RWPE2 (cell line): ENCODE measurements at regions not wholly inside any gene's neighbourhood (a gene's known extent, or its start where the extent isn't known, plus 50 kb on each side); places are given as distances from the start of the nearest gene placed in this dataset.

ENCODE experiments used
- ATAC-seq: fragments of 200-7000 bp; cut with Tn5 transposase; 3 replicates; pipeline ENCODE4 v1.9.1; 2021; ENCODE audit warnings: low read depth
- DNase-seq: peaks from one replicate; pipeline ENCODE4 v3.0.0-alpha.2; 2020; ENCODE audit warnings: low spot score
- H3K27ac ChIP-seq: fragments of 450-650 bp; 2 replicates; pipeline ENCODE4 v1.5.1; 2017; ENCODE audit warnings: mild to moderate bottlenecking; ENCODE audit not compliant: poor library complexity, severe bottlenecking
- H3K27me3 ChIP-seq: fragments of 250-450 bp; sonication (Bioruptor Pico); 2 replicates; pipeline ENCODE4 v1.5.1; 2021; ENCODE audit warnings: mild to moderate bottlenecking, moderate library complexity; ENCODE audit not compliant: insufficient read depth, poor library complexity, severe bottlenecking
- H3K36me3 ChIP-seq: fragments of 250-450 bp; sonication (Bioruptor Pico); 2 replicates; pipeline ENCODE4 v1.5.1; 2020; ENCODE audit warnings: low read depth, mild to moderate bottlenecking, moderate library complexity
- H3K4me1 ChIP-seq: fragments of 250-450 bp; sonication (Bioruptor Pico); 2 replicates; pipeline ENCODE4 v1.5.1; 2021; ENCODE audit warnings: mild to moderate bottlenecking, moderate library complexity; ENCODE audit not compliant: insufficient read depth, poor library complexity, severe bottlenecking
- H3K4me3 ChIP-seq: fragments of 250-450 bp; sonication (Bioruptor Pico); 2 replicates; pipeline ENCODE4 v1.5.1; 2021; ENCODE audit warnings: mild to moderate bottlenecking, moderate library complexity; ENCODE audit not compliant: severe bottlenecking
- H3K9me3 ChIP-seq: fragments of 250-450 bp; sonication (Bioruptor Pico); 2 replicates; pipeline ENCODE4 v1.5.1; 2021; ENCODE audit warnings: mild to moderate bottlenecking, moderate library complexity; ENCODE audit not compliant: severe bottlenecking
- CTCF ChIP-seq: fragments of 450-650 bp; IDR thresholded peaks from one replicate; pipeline ENCODE4 v1.5.1; 2017; ENCODE audit warnings: mild to moderate bottlenecking, moderate library complexity; ENCODE audit not compliant: poor library complexity, severe bottlenecking

DNA sequence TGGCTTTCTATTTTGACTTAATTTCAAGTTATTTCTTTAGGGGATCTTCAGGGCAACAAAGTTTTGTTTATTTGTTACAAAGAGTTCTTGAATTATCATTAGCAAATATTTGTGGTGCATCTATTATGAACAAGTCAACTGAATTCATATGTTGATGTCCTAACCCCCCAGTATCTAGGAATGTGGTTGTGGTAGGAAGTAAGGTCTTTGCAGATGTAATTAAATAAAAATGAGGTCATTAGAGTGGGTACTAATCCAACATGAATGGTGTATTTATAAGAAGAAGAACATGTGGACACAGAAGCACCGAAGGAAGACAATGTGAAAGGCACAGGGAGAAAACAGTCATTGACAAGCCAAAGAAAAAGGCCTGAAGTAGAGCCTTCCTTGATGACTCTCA, 474.0 kb upstream of the DAB2 start:
- no peak for ATAC-seq
- Histone ChIP-seq H3K4me1 (no peaks in the 10 kb centered on the region), H3K36me3 (no peaks in the 10 kb centered on the region), H3K4me3 (no peak overlapping the region), H3K9me3 (no peaks in the 10 kb centered on the region), H3K27me3 (no peaks in the 10 kb centered on the region), H3K27ac (no peak overlapping the region)
- DNase-seq = no peak
- TF ChIP-seq CTCF = no peak

- Histone ChIP-seq H3K9me3 (no peaks in the 10 kb centered on the region), H3K27ac (no peak overlapping the region), H3K36me3 (no peaks in the 10 kb centered on the region), H3K4me1 (no peaks in the 10 kb centered on the region), H3K4me3 (no peak overlapping the region), H3K27me3 (no peaks in the 10 kb centered on the region)
- no peak for TF ChIP-seq CTCF
- ATAC-seq (no peak), DNase-seq (no peak)
Observed at GRCh38 chr5:39896706-39897105, 471.9 kb upstream of the DAB2 start.

DNA sequence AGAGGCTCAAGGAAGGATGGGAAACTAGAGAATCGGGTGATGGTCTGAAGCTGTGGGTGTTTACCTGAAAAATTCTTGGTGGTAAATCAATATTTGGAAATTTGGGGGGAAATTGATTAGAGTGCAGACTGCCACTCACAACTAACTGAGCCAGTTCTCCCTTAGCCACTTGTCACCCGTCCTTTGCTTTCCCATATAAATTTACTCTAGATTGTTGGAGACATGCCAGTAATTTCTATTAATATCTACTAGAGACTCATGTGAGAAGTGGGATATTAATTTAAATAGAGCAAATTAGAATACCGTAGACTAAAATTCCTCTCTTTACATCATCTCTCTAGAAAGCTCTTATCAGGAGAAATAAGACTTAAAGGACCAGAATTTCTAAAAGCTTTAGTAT, 471.3 kb upstream of the DAB2 start:
- no peak for TF ChIP-seq CTCF
- H3K36me3 ChIP-seq = no peaks in the 10 kb centered on the region

DNA sequence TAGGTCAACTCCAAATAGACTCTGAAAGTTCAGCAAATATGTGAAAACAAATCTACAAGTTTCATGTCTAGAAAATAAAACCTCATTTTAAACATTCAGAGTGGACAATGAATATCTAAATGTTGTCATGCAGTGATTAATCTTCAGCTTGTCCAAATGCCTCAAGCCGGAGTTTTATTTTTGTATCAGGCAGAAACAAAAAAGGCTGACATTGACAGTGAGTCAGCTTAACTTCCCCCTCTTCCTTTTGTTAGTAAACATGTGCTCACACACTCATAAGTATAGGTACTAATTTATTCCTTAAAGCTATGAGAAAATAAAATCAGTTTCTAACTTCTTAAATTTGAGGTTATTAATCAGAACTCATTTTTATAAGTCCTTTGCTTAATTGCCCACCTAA, 467.9 kb upstream of the DAB2 start:
- DNase-seq (no peak), ATAC-seq (peak; percentile 45; the same call in 2 of the 3 replicates)
- H3K4me3 ChIP-seq = no peak overlapping the region
- H3K27ac ChIP-seq = no peak overlapping the region
- H3K9me3 ChIP-seq = no peaks in the 10 kb centered on the region
- H3K4me1 ChIP-seq = no peaks in the 10 kb centered on the region
- no peaks in the 10 kb centered on the region for H3K36me3 ChIP-seq
- H3K27me3 ChIP-seq = no peaks in the 10 kb centered on the region
- no peak for TF ChIP-seq CTCF

More for the DNA sequence above, 471.3 kb upstream of the DAB2 start:
- no peak overlapping the region for H3K27ac ChIP-seq
- no peaks in the 10 kb centered on the region for H3K4me1 ChIP-seq
- no peak for ATAC-seq
- H3K9me3 ChIP-seq = no peaks in the 10 kb centered on the region
- no peak for DNase-seq
- H3K4me3 ChIP-seq = no peak overlapping the region
- no peaks in the 10 kb centered on the region for H3K27me3 ChIP-seq

- H3K27me3 ChIP-seq = no peaks in the 10 kb centered on the region
- no peak overlapping the region for H3K27ac ChIP-seq
- no peaks in the 10 kb centered on the region for H3K9me3 ChIP-seq
- no peak for DNase-seq
- no peak for ATAC-seq
- H3K4me3 ChIP-seq = no peak overlapping the region
- no peaks in the 10 kb centered on the region for H3K36me3 ChIP-seq
- H3K4me1 ChIP-seq = no peaks in the 10 kb centered on the region
- no peak for TF ChIP-seq CTCF
Observed at GRCh38 chr5:39891376-39891775, 466.6 kb upstream of the DAB2 start.
